SU-DHL-6 (cell line): ENCODE measurements at regions not wholly inside any gene's neighbourhood (a gene's known extent, or its start where the extent isn't known, plus 50 kb on each side); places are given as distances from the start of the nearest gene placed in this dataset.

ENCODE experiments used
- H2AFZ ChIP-seq: fragments of 200-600 bp; sonication (generic); 2 replicates; pipeline ENCODE4 v1.6.1; 2014; ENCODE audit warnings: low read depth, mild to moderate bottlenecking, moderate library complexity, mixed read lengths, antibody characterized with exemption, low read length; ENCODE audit not compliant: severe bottlenecking
- H3F3A ChIP-seq: fragments of 200-600 bp; shearing (Covaris generic); 2 replicates; pipeline ENCODE4 v1.6.0; 2016; ENCODE audit warnings: antibody characterized with exemption, mild to moderate bottlenecking; ENCODE audit not compliant: insufficient read depth
- H3K27ac ChIP-seq: fragments of 200-600 bp; sonication (generic); 2 replicates; pipeline ENCODE4 v1.5.1; 2016; ENCODE audit warnings: low read depth, mild to moderate bottlenecking, low read length, moderate library complexity, mixed read lengths
- H3K27me3 ChIP-seq: fragments of 200-600 bp; sonication (generic), shearing (Covaris generic); 2 replicates; pipeline ENCODE4 v1.6.0; 2014; ENCODE audit warnings: mild to moderate bottlenecking, low read length
- H3K36me3 ChIP-seq: fragments of 200-600 bp; sonication (generic); 2 replicates; pipeline ENCODE4 v1.6.1; 2014; ENCODE audit warnings: mild to moderate bottlenecking, low read length, mixed read lengths
- H3K4me2 ChIP-seq: fragments of 300-600, 200-600 bp; shearing (Covaris generic), sonication (generic); 2 replicates; pipeline ENCODE4 v1.6.0; 2014; ENCODE audit warnings: low read length, low read depth, mild to moderate bottlenecking; ENCODE audit not compliant: poor library complexity, severe bottlenecking
- H3K4me3 ChIP-seq: fragments of 200-600 bp; sonication (generic); 2 replicates; pipeline ENCODE4 v1.5.1; 2014; ENCODE audit warnings: antibody characterized with exemption, low read length, mild to moderate bottlenecking, mixed read lengths; ENCODE audit not compliant: insufficient read depth, poor library complexity, severe bottlenecking
- H3K79me2 ChIP-seq: fragments of 200-600 bp; sonication (generic); 2 replicates; pipeline ENCODE4 v1.6.1; 2014; ENCODE audit warnings: mild to moderate bottlenecking, low read length, moderate library complexity; ENCODE audit not compliant: insufficient read depth
- H3K9ac ChIP-seq: fragments of 200-600 bp; sonication (generic); 2 replicates; pipeline ENCODE4 v1.7.0; 2014; ENCODE audit warnings: mild to moderate bottlenecking, low read length
- H3K9me2 ChIP-seq: fragments of 200-600 bp; sonication (generic); replicated peaks from 2 replicates; pipeline ENCODE4 v1.6.1; 2014; ENCODE audit warnings: low read length; ENCODE audit not compliant: insufficient read depth
- H3K9me3 ChIP-seq: fragments of 200-600 bp; sonication (generic); 2 replicates; pipeline ENCODE4 v1.6.1; 2014; ENCODE audit warnings: low read length, mixed read lengths; ENCODE audit not compliant: insufficient read depth
- H4K20me1 ChIP-seq: fragments of 200-600 bp; sonication (generic); 2 replicates; pipeline ENCODE4 v1.6.1; 2014; ENCODE audit warnings: low read depth, mild to moderate bottlenecking, antibody characterized with exemption, low read length, moderate library complexity, mixed read lengths
- EZH2phosphoT487 ChIP-seq: fragments of 200-600 bp; sonication (generic), shearing (Covaris generic); conservative IDR thresholded peaks from 2 replicates; pipeline ENCODE4 v1.6.1; 2018; ENCODE audit warnings: mild to moderate bottlenecking, antibody characterized with exemption, low read length, moderate library complexity, mixed read lengths
- TF ChIP-seq, protein P1 (sequence below): fragments of 200-600 bp; sonication (generic); IDR thresholded peaks from one replicate; pipeline ENCODE4 v1.5.1; 2017; ENCODE audit warnings: antibody characterized with exemption, mild to moderate bottlenecking, low read length, moderate library complexity; ENCODE audit not compliant: insufficient read depth, poor library complexity, severe bottlenecking

DNA sequence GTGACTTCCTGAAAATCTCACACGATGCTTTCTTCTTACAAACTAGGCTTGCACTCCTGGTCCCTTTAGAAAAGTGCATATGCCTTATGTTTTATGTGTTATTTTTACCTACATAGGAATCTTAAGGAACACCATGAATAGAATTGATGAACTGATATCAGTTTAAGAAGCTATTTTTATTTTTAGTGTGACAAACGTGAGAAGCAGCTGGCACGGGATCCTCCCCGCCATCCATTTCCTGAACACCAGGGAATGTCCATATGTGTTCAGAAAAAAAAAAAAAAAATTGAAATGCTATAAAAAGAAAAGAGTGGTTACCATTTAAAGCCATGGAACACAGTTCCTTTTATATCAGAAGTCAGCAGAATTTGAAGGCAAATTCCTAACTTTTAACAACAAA lies 1096.1 kb upstream of the PRKX start:
- H3K9ac ChIP-seq = no peak overlapping the region
- no peaks in the 10 kb centered on the region for H3K36me3 ChIP-seq
- no peak overlapping the region for H3K4me2 ChIP-seq
- no peak overlapping the region for H3K27ac ChIP-seq
- no peaks in the 10 kb centered on the region for H3K27me3 ChIP-seq
- H3K79me2 ChIP-seq = no peaks in the 10 kb centered on the region
- no peaks in the 10 kb centered on the region for H3K9me3 ChIP-seq
- H4K20me1 ChIP-seq = no peaks in the 10 kb centered on the region
- TF ChIP-seq, protein P1, sequence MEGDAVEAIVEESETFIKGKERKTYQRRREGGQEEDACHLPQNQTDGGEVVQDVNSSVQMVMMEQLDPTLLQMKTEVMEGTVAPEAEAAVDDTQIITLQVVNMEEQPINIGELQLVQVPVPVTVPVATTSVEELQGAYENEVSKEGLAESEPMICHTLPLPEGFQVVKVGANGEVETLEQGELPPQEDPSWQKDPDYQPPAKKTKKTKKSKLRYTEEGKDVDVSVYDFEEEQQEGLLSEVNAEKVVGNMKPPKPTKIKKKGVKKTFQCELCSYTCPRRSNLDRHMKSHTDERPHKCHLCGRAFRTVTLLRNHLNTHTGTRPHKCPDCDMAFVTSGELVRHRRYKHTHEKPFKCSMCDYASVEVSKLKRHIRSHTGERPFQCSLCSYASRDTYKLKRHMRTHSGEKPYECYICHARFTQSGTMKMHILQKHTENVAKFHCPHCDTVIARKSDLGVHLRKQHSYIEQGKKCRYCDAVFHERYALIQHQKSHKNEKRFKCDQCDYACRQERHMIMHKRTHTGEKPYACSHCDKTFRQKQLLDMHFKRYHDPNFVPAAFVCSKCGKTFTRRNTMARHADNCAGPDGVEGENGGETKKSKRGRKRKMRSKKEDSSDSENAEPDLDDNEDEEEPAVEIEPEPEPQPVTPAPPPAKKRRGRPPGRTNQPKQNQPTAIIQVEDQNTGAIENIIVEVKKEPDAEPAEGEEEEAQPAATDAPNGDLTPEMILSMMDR = no peak
- TF ChIP-seq EZH2phosphoT487 = no peak
- H3F3A ChIP-seq = no peaks in the 10 kb centered on the region
- no peak overlapping the region for H3K4me3 ChIP-seq
- no peaks in the 10 kb centered on the region for H3K9me2 ChIP-seq
- H2AFZ ChIP-seq = no peak overlapping the region

DNA sequence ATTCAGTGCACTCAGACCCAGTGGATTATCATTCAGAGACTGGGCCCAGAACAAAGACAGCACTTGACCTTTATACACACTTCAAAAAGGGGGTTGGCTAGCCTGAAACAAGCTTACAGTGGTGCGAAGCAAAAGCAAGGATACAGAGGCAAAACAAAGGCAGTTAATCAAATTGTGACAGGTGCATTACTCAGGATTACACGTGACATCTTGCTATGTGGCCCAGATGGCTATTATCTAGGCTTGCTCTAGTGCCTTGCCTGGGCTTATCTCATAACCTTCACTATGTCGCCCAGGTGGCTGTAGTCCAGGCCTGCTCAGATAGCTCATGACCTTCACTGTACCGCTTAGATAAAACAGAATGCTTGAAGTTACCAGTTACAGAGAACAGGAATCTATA lies 1092.1 kb upstream of the PRKX start:
- Histone ChIP-seq H3K27me3 (no peaks in the 10 kb centered on the region), H3K4me3 (no peak overlapping the region), H2AFZ (no peak overlapping the region), H3K36me3 (no peaks in the 10 kb centered on the region), H3K9me2 (no peaks in the 10 kb centered on the region), H3K9ac (no peak overlapping the region), H3K9me3 (no peaks in the 10 kb centered on the region), H3K27ac (no peak overlapping the region), H3K79me2 (no peaks in the 10 kb centered on the region), H3F3A (no peaks in the 10 kb centered on the region), H3K4me2 (no peak overlapping the region), H4K20me1 (no peaks in the 10 kb centered on the region)
- TF ChIP-seq, protein P1 = no peak
- no peak for TF ChIP-seq EZH2phosphoT487

DNA sequence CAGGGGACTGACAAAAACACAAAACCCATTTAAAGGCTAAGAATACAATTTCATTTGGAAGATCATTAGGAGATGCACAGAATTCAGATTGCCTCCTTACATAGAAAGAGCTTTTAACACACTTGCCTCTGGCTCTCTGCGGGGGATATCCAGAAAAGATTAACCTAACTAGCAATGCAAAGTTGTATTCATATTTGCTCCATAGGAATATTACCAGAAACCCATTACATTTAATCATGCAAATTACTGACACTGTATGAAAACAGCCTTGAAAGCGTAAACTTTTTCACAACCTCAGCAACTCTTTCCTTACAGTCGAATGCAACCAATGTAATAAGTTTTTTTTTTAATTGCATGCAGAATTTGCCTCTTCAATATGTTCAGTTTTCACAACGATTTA lies 1087.3 kb upstream of the PRKX start:
- H3K9me2 ChIP-seq = no peaks in the 10 kb centered on the region
- H4K20me1 ChIP-seq = no peaks in the 10 kb centered on the region
- H3K36me3 ChIP-seq = no peaks in the 10 kb centered on the region
- H2AFZ ChIP-seq = no peak overlapping the region
- no peaks in the 10 kb centered on the region for H3K27me3 ChIP-seq
- no peaks in the 10 kb centered on the region for H3K79me2 ChIP-seq
- H3K4me2 ChIP-seq = no peak overlapping the region
- no peak overlapping the region for H3K4me3 ChIP-seq
- TF ChIP-seq, protein P1 = no peak
- TF ChIP-seq EZH2phosphoT487 = no peak
- H3K9me3 ChIP-seq = no peaks in the 10 kb centered on the region
- H3K9ac ChIP-seq = no peak overlapping the region
- H3F3A ChIP-seq = no peaks in the 10 kb centered on the region
- H3K27ac ChIP-seq = no peak overlapping the region

DNA sequence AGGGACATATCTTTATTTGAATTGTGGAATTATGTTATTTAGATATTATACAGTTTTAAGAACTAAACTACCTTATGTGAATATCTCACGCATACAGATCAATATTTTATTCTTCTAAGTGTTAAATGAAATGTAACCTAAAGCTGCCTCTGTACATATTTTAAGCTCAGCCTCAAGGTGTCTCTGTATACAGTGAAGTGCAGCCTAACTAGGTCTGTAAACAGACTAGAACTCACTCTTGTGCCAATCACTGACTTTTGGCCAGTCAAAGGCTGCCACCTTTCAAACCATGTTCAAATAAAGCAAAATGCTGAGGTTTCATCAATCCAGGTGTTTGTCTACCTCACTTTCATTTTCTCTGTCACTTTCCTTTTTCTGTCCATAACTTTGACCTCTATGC lies 1074.5 kb upstream of the PRKX start:
- H2AFZ ChIP-seq = no peak overlapping the region
- no peaks in the 10 kb centered on the region for H3K9me2 ChIP-seq
- H3K27ac ChIP-seq = no peak overlapping the region
- H3F3A ChIP-seq = no peaks in the 10 kb centered on the region
- no peak overlapping the region for H3K9ac ChIP-seq
- no peaks in the 10 kb centered on the region for H4K20me1 ChIP-seq
- TF ChIP-seq, protein P1 = no peak
- no peak for TF ChIP-seq EZH2phosphoT487
- no peaks in the 10 kb centered on the region for H3K9me3 ChIP-seq
- no peaks in the 10 kb centered on the region for H3K27me3 ChIP-seq
- H3K79me2 ChIP-seq = no peaks in the 10 kb centered on the region
- H3K36me3 ChIP-seq = no peaks in the 10 kb centered on the region
- H3K4me3 ChIP-seq = no peak overlapping the region
- H3K4me2 ChIP-seq = no peak overlapping the region
